PC-3 (cell line): ENCODE measurements at regions not wholly inside any gene's neighbourhood (a gene's known extent, or its start where the extent isn't known, plus 50 kb on each side); places are given as distances from the start of the nearest gene placed in this dataset.

Source experiments
- ATAC-seq: fragments of 200-7000 bp; cut with Tn5 transposase; 2 replicates; pipeline ENCODE4 v1.9.1; 2020; ENCODE audit warnings: mild to moderate bottlenecking, moderate library complexity
- BruUV-seq: library from RNA; stranded (reverse); fragments of 400-500 nt; replicated peaks from 2 replicates; lab custom pipeline; 2021; lab: Mats Ljungman, UMichigan
- CTCF ChIA-PET: fragments of 300-600 bp; sonication (Branson Sonifier 250); formaldehyde crosslinking; loops from one replicate; lab custom pipeline; 2022; ENCODE audit warnings: antibody characterized with exemption; lab: Charles Lee
- POLR2A ChIA-PET: fragments of 300-600 bp; sonication (Branson Sonifier 250); formaldehyde crosslinking; loops from one replicate; lab custom pipeline; 2022; ENCODE audit warnings: antibody characterized with exemption; ENCODE audit not compliant: unreplicated experiment; lab: Charles Lee
- DNase-seq: peaks from one replicate; pipeline ENCODE4 v3.0.0-alpha.2; 2015
- H2AFZ ChIP-seq: fragments of 300-600 bp; sonication (generic); 2 replicates; pipeline ENCODE4 v1.6.0; 2016; ENCODE audit warnings: antibody characterized with exemption, low read length
- H3F3A ChIP-seq: fragments of 300-600 bp; sonication (generic); one replicate; pipeline ENCODE4 v1.6.0; 2017; ENCODE audit warnings: antibody characterized with exemption, low read length, control low read depth, mild to moderate bottlenecking; ENCODE audit not compliant: unreplicated experiment
- H3K27ac ChIP-seq: fragments of 300-600 bp; sonication (generic); 2 replicates; pipeline ENCODE4 v1.5.1; 2016; ENCODE audit warnings: mild to moderate bottlenecking, low read length
- H3K27me3 ChIP-seq: fragments of 300-600 bp; sonication (generic); 2 replicates; pipeline ENCODE4 v1.6.1; 2016; ENCODE audit warnings: low read length, mixed read lengths
- H3K36me3 ChIP-seq: fragments of 300-600 bp; sonication (generic); 2 replicates; pipeline ENCODE4 v1.6.1; 2016; ENCODE audit warnings: low read depth, mixed run types, low read length, mixed read lengths
- H3K4me1 ChIP-seq: fragments of 300-600 bp; sonication (generic); 2 replicates; pipeline ENCODE4 v1.5.1; 2016; ENCODE audit warnings: low read length; ENCODE audit not compliant: insufficient read depth
- H3K4me2 ChIP-seq: fragments of 300-600 bp; sonication (generic); 2 replicates; pipeline ENCODE4 v1.6.0; 2016; ENCODE audit warnings: low read length
- H3K4me3 ChIP-seq: fragments of 300-600 bp; sonication (generic); 2 replicates; pipeline ENCODE4 v1.5.1; 2016; ENCODE audit warnings: mild to moderate bottlenecking, low read length, mixed read lengths
- H3K79me2 ChIP-seq: fragments of 300-600 bp; sonication (generic); 2 replicates; pipeline ENCODE4 v1.6.1; 2017; ENCODE audit warnings: low read length, mixed read lengths
- H3K9ac ChIP-seq: fragments of 300-600 bp; sonication (generic); 2 replicates; pipeline ENCODE4 v1.6.0; 2016; ENCODE audit warnings: mild to moderate bottlenecking, low read length
- H3K9me2 ChIP-seq: fragments of 300-600 bp; sonication (generic); replicated peaks from 2 replicates; pipeline ENCODE4 v1.6.1; 2016; ENCODE audit warnings: mixed run types, low read length, mixed read lengths
- H3K9me3 ChIP-seq: fragments of 300-600 bp; sonication (generic); 2 replicates; pipeline ENCODE4 v1.6.1; 2016; ENCODE audit warnings: low read length, mixed read lengths
- H4K20me1 ChIP-seq: fragments of 300-600 bp; sonication (generic); 2 replicates; pipeline ENCODE4 v1.6.1; 2016; ENCODE audit warnings: low read length, mixed read lengths
- CTCF ChIP-seq: fragments of 300-600 bp; sonication (generic); conservative IDR thresholded peaks from 2 replicates; pipeline ENCODE4 v1.5.1; 2017; ENCODE audit warnings: antibody characterized with exemption, low read depth, mild to moderate bottlenecking, low read length
- EZH2 ChIP-seq: fragments of 300-600 bp; sonication (generic); IDR thresholded peaks from one replicate; pipeline ENCODE4 v1.6.1; 2017; ENCODE audit warnings: antibody characterized with exemption, mild to moderate bottlenecking, low read length; ENCODE audit not compliant: unreplicated experiment
- EZH2phosphoT487 ChIP-seq: fragments of 300-600 bp; sonication (generic); IDR thresholded peaks from 2 replicates; pipeline ENCODE4 v1.6.1; 2018; ENCODE audit warnings: mild to moderate bottlenecking, antibody characterized with exemption, low read length, borderline replicate concordance
- intact Hi-C: fragments of 100-400 bp; cut with micrococcal nuclease; formaldehyde crosslinking; loops from 2 replicates; pipeline ENCODE4 v1.9.0; 2023

DNA sequence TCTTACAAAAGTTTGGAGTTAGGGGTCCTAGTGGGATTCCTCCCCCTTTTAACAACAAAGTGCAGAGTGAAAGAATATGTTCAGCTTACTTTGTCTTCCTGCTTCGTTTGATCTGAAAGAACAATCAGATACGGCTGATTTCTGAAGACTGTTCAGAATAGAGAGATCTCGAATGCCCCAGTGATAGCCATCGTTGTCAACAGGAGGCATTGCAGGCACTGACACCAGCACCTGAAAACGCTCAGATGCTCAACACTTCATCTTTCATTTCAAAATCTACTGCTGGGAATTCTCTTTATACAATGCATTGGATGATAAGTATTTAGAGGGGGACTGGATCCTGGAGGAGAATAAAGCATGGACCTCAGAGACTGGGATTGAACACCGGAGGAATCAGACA, 186.3 kb upstream of the TENM3 start:
- Histone ChIP-seq H3K4me2 (no peak overlapping the region), H2AFZ (no peak overlapping the region), H3K79me2 (no peaks in the 10 kb centered on the region), H3K4me3 (no peak overlapping the region), H3F3A (no peaks in the 10 kb centered on the region), H4K20me1 (no peaks in the 10 kb centered on the region), H3K9ac (no peak overlapping the region), H3K27me3 (no peaks in the 10 kb centered on the region), H3K36me3 (no peaks in the 10 kb centered on the region), H3K9me3 (no peaks in the 10 kb centered on the region), H3K4me1 (no peaks in the 10 kb centered on the region), H3K9me2 (no peaks in the 10 kb centered on the region), H3K27ac (no peak overlapping the region)
- no peak for TF ChIP-seq EZH2phosphoT487
- no peak for TF ChIP-seq EZH2
- TF ChIP-seq CTCF, result no peak
- intact Hi-C loops, result no loop called here
- BruUV-seq, result no TSS peak
- ATAC-seq (no peak), DNase-seq (no peak)
- POLR2A ChIA-PET, result no interaction called here
- CTCF ChIA-PET, result no interaction called here

GRCh38 chr4:182062458-182062857, 180.7 kb upstream of the TENM3 start:
- Histone ChIP-seq H3K4me3 (no peak overlapping the region), H3K4me2 (no peak overlapping the region), H3K4me1 (no peaks in the 10 kb centered on the region), H3K36me3 (no peaks in the 10 kb centered on the region), H2AFZ (no peak overlapping the region), H3K9me2 (no peaks in the 10 kb centered on the region), H3K9ac (no peak overlapping the region), H3K27me3 (no peaks in the 10 kb centered on the region), H3K79me2 (no peaks in the 10 kb centered on the region), H3K9me3 (no peaks in the 10 kb centered on the region), H3F3A (no peaks in the 10 kb centered on the region), H4K20me1 (no peaks in the 10 kb centered on the region), H3K27ac (no peak overlapping the region)
- intact Hi-C loops, result no loop called here
- no peak for ATAC-seq
- ChIA-PET POLR2A (no interaction called here), CTCF (no interaction called here)
- BruUV-seq, result no TSS peak
- DNase-seq, result no peak
- TF ChIP-seq CTCF (no peak), EZH2 (no peak), EZH2phosphoT487 (no peak)

- H3K9me2 ChIP-seq, result no peaks in the 10 kb centered on the region
These were observed 180.3 kb upstream of the TENM3 start for GRCh38 chr4:182062936-182063335.

More at GRCh38 chr4:182062936-182063335, 180.3 kb upstream of the TENM3 start:
- Histone ChIP-seq H3K9ac (no peak overlapping the region), H3K27ac (no peak overlapping the region), H3K27me3 (no peaks in the 10 kb centered on the region), H3K4me3 (no peak overlapping the region), H2AFZ (no peak overlapping the region), H3K9me3 (no peaks in the 10 kb centered on the region), H3K4me2 (no peak overlapping the region), H3F3A (no peaks in the 10 kb centered on the region), H3K79me2 (no peaks in the 10 kb centered on the region), H4K20me1 (no peaks in the 10 kb centered on the region), H3K36me3 (no peaks in the 10 kb centered on the region), H3K4me1 (no peaks in the 10 kb centered on the region)
- ChIA-PET CTCF (no interaction called here), POLR2A (no interaction called here)
- no peak for TF ChIP-seq CTCF
- TF ChIP-seq EZH2phosphoT487, result no peak
- no peak for TF ChIP-seq EZH2
- DNase-seq, result peak; percentile 23
- BruUV-seq, result no TSS peak
- intact Hi-C loops, result no loop called here
- no peak for ATAC-seq
